Heart left ventricle (tissue), 13 donors: ENCODE measurements at regions not wholly inside any gene's neighbourhood (a gene's known extent, or its start where the extent isn't known, plus 50 kb on each side); places are given as distances from the start of the nearest gene placed in this dataset.
"Not testable (repeated sequence)": the region's sequence is repeated elsewhere in the genome, so short reads cannot be mapped to it uniquely, and the experiment has no call there.

ENCODE experiments used
- POLR2A ChIP-seq, 2 donors: fragments of 450-650 bp; IDR thresholded peaks; one replicate each; pipeline ENCODE4 v1.6.1; 2017; ENCODE audit warnings: antibody characterized with exemption in 2 of 2, mild to moderate bottlenecking in 2 of 2, moderate library complexity in 2 of 2
- TF ChIP-seq, protein P1 (sequence below), 12 donors: fragments of 200-600 bp; sonication (generic) in 4 of 12; IDR thresholded peaks; one replicate each; pipeline versions ENCODE4 v1.5.0 to v1.8.0; 2018 to 2022; ENCODE audit warnings: antibody characterized with exemption in 12 of 12, mild to moderate bottlenecking in 5 of 12
- donor health status: ischemic (EF 13 %, LVEDD 7.1; RV severe dilation, severe dysfunction).
- donor health status: DM: no; HTN: yes; CAD: no.
- donor health status: DM: no; HTN: no; CAD: no.
- donor health status: ischemic (EF 25% LVEDD 6.9; RV normal size, moderate dysfunction).
- donor health status: ischemic (EF 25% LVEDD 5.7; RV mildly dilated, moderate dysfunction).
- donor health status: ischemic (EF 35%, LVEDD 5.7; RV mildly dilated, moderate dysfunction).
- donor health status: nonischemic (EF 11% LVEDD 7.7; RV severe dilation, severe dysfunction).
- donor health status: DM: yes; HTN: yes; CAD: no.
- donor health status: PGD.
- donor health status: ischemic (EF 29% LVEDD 5.4; RV normal size, mild dysfunction).
- donor health status: nonischemic (EF 23%, LVEDD 6.1; RV moderate dilation, normal function).

DNA sequence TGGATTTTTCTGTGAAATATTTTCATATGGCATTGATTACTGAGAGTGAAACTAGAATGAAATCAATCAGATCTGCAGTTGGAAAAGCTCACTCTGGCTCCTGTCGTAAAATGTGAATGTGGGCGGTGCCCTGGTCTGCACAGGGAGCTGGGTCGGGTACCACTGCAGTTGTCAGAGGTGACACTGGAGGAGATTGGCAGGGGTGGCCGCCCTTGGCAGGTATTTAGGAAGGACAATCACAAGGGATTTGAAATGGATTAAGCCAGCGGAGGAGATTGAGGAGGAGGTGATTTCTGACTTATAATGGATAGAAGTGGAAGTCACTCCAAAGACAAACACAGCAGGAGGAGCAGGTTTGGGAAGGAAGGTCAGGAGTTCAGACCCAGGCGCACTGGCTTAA lies 109.0 kb upstream of the ZNF479 start:
- TF ChIP-seq POLR2A (IDR thresholded peaks at IDR 0.05) = not testable (repeated sequence)
- TF ChIP-seq, protein P1, sequence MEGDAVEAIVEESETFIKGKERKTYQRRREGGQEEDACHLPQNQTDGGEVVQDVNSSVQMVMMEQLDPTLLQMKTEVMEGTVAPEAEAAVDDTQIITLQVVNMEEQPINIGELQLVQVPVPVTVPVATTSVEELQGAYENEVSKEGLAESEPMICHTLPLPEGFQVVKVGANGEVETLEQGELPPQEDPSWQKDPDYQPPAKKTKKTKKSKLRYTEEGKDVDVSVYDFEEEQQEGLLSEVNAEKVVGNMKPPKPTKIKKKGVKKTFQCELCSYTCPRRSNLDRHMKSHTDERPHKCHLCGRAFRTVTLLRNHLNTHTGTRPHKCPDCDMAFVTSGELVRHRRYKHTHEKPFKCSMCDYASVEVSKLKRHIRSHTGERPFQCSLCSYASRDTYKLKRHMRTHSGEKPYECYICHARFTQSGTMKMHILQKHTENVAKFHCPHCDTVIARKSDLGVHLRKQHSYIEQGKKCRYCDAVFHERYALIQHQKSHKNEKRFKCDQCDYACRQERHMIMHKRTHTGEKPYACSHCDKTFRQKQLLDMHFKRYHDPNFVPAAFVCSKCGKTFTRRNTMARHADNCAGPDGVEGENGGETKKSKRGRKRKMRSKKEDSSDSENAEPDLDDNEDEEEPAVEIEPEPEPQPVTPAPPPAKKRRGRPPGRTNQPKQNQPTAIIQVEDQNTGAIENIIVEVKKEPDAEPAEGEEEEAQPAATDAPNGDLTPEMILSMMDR (IDR thresholded peaks at IDR 0.05) = not testable (repeated sequence)
